ENCODE measurements at regions not wholly inside any gene's neighbourhood (a gene's known extent, or its start where the extent isn't known, plus 50 kb on each side); places are given as distances from the start of the nearest gene placed in this dataset.

- no peak overlapping the region for H3K4me2 ChIP-seq (ENCODE audit: low read length)
- no peaks in the 10 kb centered on the region for H3K9me2 ChIP-seq (ENCODE audit: insufficient read depth, low read length)
- H2AFZ ChIP-seq (ENCODE audit: low read depth, low read length): no peak overlapping the region
- H3F3A ChIP-seq (ENCODE audit: insufficient read depth, low read length, poor library complexity, severe bottlenecking): no peaks in the 10 kb centered on the region
- H3K27me3 ChIP-seq (ENCODE audit: insufficient read depth, low read depth, low read length): no peaks in the 10 kb centered on the region
- no peaks in the 10 kb centered on the region for H4K20me1 ChIP-seq (ENCODE audit: insufficient read depth)
- TF ChIP-seq RAD21 (conservative IDR thresholded peaks at IDR 0.05): peak; percentile 38
- TF ChIP-seq POLR2AphosphoS5 (IDR thresholded peaks at IDR 0.05): no peak
- TF ChIP-seq TAF1 (IDR thresholded peaks at IDR 0.05; ENCODE audit: low read depth): no peak
- TF ChIP-seq, protein P1, sequence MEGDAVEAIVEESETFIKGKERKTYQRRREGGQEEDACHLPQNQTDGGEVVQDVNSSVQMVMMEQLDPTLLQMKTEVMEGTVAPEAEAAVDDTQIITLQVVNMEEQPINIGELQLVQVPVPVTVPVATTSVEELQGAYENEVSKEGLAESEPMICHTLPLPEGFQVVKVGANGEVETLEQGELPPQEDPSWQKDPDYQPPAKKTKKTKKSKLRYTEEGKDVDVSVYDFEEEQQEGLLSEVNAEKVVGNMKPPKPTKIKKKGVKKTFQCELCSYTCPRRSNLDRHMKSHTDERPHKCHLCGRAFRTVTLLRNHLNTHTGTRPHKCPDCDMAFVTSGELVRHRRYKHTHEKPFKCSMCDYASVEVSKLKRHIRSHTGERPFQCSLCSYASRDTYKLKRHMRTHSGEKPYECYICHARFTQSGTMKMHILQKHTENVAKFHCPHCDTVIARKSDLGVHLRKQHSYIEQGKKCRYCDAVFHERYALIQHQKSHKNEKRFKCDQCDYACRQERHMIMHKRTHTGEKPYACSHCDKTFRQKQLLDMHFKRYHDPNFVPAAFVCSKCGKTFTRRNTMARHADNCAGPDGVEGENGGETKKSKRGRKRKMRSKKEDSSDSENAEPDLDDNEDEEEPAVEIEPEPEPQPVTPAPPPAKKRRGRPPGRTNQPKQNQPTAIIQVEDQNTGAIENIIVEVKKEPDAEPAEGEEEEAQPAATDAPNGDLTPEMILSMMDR (IDR thresholded peaks at IDR 0.05; ENCODE audit: poor library complexity, severe bottlenecking): no peak
- no peak for TF ChIP-seq SMC3 (conservative IDR thresholded peaks at IDR 0.05; ENCODE audit: poor library complexity)
- no peak overlapping the region for H3K4me3 ChIP-seq (ENCODE audit: low read length)
- H3K9ac ChIP-seq (ENCODE audit: low read length): no peak overlapping the region
- no peaks in the 10 kb centered on the region for H3K79me2 ChIP-seq (replicated peaks; ENCODE audit: insufficient read depth, low read length)
- no peaks in the 10 kb centered on the region for H3K9me3 ChIP-seq (ENCODE audit: low read length)
- no peaks in the 10 kb centered on the region for H3K36me3 ChIP-seq (ENCODE audit: insufficient read depth, low read length)
- H3K27ac ChIP-seq (ENCODE audit: low read length): no peak overlapping the region
Observed at GRCh38 chr4:12723849-12724447, 760.2 kb downstream of the RAB28 start.

DNA sequence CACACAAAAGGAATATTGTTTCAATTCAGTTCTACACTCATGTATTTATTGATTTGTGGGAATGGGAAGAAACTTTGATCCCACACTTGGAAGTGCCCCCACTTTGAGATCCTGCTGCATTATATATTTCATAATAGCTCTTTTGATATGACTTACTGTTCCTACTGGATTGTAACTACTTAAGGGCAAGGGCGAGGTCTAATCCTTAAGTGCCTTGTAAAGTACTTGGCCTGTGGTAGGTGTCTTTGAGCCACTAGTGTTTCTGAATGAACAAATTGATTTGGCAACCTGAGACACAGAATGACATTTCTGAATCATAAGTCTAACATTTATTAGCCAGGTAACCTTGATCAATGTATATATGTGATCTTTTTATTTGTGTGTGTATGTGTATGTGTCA, 767.2 kb downstream of the RAB28 start:
- H3K4me3 ChIP-seq (ENCODE audit: low read length): no peak overlapping the region
- H3K27ac ChIP-seq (ENCODE audit: low read length): no peak overlapping the region
- no peak overlapping the region for H3K4me2 ChIP-seq (ENCODE audit: low read length)
- H2AFZ ChIP-seq (ENCODE audit: low read depth, low read length): no peak overlapping the region
- H3K9me2 ChIP-seq (ENCODE audit: insufficient read depth, low read length): no peaks in the 10 kb centered on the region
- no peaks in the 10 kb centered on the region for H4K20me1 ChIP-seq (ENCODE audit: insufficient read depth)
- H3K27me3 ChIP-seq (ENCODE audit: insufficient read depth, low read depth, low read length): no peaks in the 10 kb centered on the region
- no peaks in the 10 kb centered on the region for H3K36me3 ChIP-seq (ENCODE audit: insufficient read depth, low read length)
- H3K79me2 ChIP-seq (replicated peaks; ENCODE audit: insufficient read depth, low read length): no peaks in the 10 kb centered on the region
- H3F3A ChIP-seq (ENCODE audit: insufficient read depth, low read length, poor library complexity, severe bottlenecking): no peaks in the 10 kb centered on the region
- H3K9ac ChIP-seq (ENCODE audit: low read length): no peak overlapping the region
- TF ChIP-seq SMC3 (conservative IDR thresholded peaks at IDR 0.05; ENCODE audit: poor library complexity) (no peak), EZH2 (IDR thresholded peaks at IDR 0.05; ENCODE audit: borderline replicate concordance, insufficient read depth, low read length, poor library complexity, severe bottlenecking) (no peak), POLR2AphosphoS5 (IDR thresholded peaks at IDR 0.05) (no peak), MXI1 (conservative IDR thresholded peaks at IDR 0.05; ENCODE audit: poor library complexity, severe bottlenecking) (no peak)
- no peaks in the 10 kb centered on the region for H3K9me3 ChIP-seq (ENCODE audit: low read length)

- TF ChIP-seq SMC3 (conservative IDR thresholded peaks at IDR 0.05; ENCODE audit: poor library complexity) (no peak), MXI1 (conservative IDR thresholded peaks at IDR 0.05; ENCODE audit: poor library complexity, severe bottlenecking) (no peak), RAD21 (conservative IDR thresholded peaks at IDR 0.05) (no peak), TAF1 (IDR thresholded peaks at IDR 0.05; ENCODE audit: low read depth) (no peak), EZH2 (IDR thresholded peaks at IDR 0.05; ENCODE audit: borderline replicate concordance, insufficient read depth, low read length, poor library complexity, severe bottlenecking) (no peak), REST (IDR thresholded peaks at IDR 0.05; ENCODE audit: borderline replicate concordance) (no peak)
- TF ChIP-seq, protein P1 (IDR thresholded peaks at IDR 0.05; ENCODE audit: poor library complexity, severe bottlenecking): no peak
- Histone ChIP-seq H3F3A (ENCODE audit: insufficient read depth, low read length, poor library complexity, severe bottlenecking) (no peaks in the 10 kb centered on the region), H3K4me3 (ENCODE audit: low read length) (no peak overlapping the region), H3K9ac (ENCODE audit: low read length) (no peak overlapping the region), H3K9me2 (ENCODE audit: insufficient read depth, low read length) (no peaks in the 10 kb centered on the region), H4K20me1 (ENCODE audit: insufficient read depth) (no peaks in the 10 kb centered on the region), H3K27me3 (ENCODE audit: insufficient read depth, low read depth, low read length) (no peaks in the 10 kb centered on the region), H3K4me2 (ENCODE audit: low read length) (no peak overlapping the region), H3K27ac (ENCODE audit: low read length) (no peak overlapping the region), H2AFZ (ENCODE audit: low read depth, low read length) (no peak overlapping the region), H3K79me2 (replicated peaks; ENCODE audit: insufficient read depth, low read length) (no peaks in the 10 kb centered on the region), H3K36me3 (ENCODE audit: insufficient read depth, low read length) (no peaks in the 10 kb centered on the region), H3K9me3 (ENCODE audit: low read length) (no peaks in the 10 kb centered on the region)
Observed at GRCh38 chr4:12712648-12713339, 771.3 kb downstream of the RAB28 start.
